DND-41 (cell line): ENCODE measurements at regions not wholly inside any gene's neighbourhood (a gene's known extent, or its start where the extent isn't known, plus 50 kb on each side); places are given as distances from the start of the nearest gene placed in this dataset.
A peak's percentile ranks its signal among the peaks of the same experiment; 100 is the strongest.
"Not testable (repeated sequence)": the region's sequence is repeated elsewhere in the genome, so short reads cannot be mapped to it uniquely, and the experiment has no call there.

ENCODE experiments used
- ATAC-seq: fragments of 200-7000 bp; cut with Tn5 transposase; 3 replicates; pipeline ENCODE4 v1.9.1; 2021; ENCODE audit warnings: low read depth; ENCODE audit not compliant: insufficient read depth
- DNase-seq: peaks from one replicate; pipeline ENCODE4 v3.0.0-alpha.2; 2020
- H2AFZ ChIP-seq: 2 replicates; pipeline ENCODE4 v1.6.0; 2012; ENCODE audit warnings: low read depth, low read length
- H3K27ac ChIP-seq: 2 replicates; pipeline ENCODE4 v1.5.1; 2012; ENCODE audit warnings: low read length, inconsistent platforms
- H3K27me3 ChIP-seq: fragments of 200-600 bp; sonication (generic); 2 replicates; pipeline ENCODE4 v1.6.0; 2012; ENCODE audit warnings: low read length, mild to moderate bottlenecking, inconsistent platforms; ENCODE audit not compliant: insufficient read depth, poor library complexity
- H3K36me3 ChIP-seq: 2 replicates; pipeline ENCODE4 v1.5.1; 2012; ENCODE audit warnings: low read length, inconsistent platforms; ENCODE audit not compliant: insufficient read depth
- H3K4me1 ChIP-seq: 2 replicates; pipeline ENCODE4 v1.5.1; 2012; ENCODE audit warnings: mild to moderate bottlenecking, low read length; ENCODE audit not compliant: insufficient read depth
- H3K4me2 ChIP-seq: 2 replicates; pipeline ENCODE4 v1.6.0; 2012; ENCODE audit warnings: mild to moderate bottlenecking, moderate library complexity, low read length, inconsistent platforms; ENCODE audit not compliant: insufficient read depth
- H3K4me3 ChIP-seq, 2 experiments: fragments of 200-600 bp in 1 of 2; shearing (Covaris generic) in 1 of 2; 2 replicates each; pipeline ENCODE4 v1.5.1; 2012 to 2016; ENCODE audit warnings: inconsistent platforms in 2 of 2, low read length in 2 of 2, mild to moderate bottlenecking in 2 of 2, low read depth in 1 of 2, moderate library complexity in 1 of 2
- H3K79me2 ChIP-seq: 2 replicates; pipeline ENCODE4 v1.6.0; 2012; ENCODE audit warnings: low read length, inconsistent platforms; ENCODE audit not compliant: insufficient read depth
- H3K9ac ChIP-seq: 2 replicates; pipeline ENCODE4 v1.6.0; 2012; ENCODE audit warnings: low read depth, mild to moderate bottlenecking, inconsistent platforms, low read length, moderate library complexity
- H3K9me3 ChIP-seq: 2 replicates; pipeline ENCODE4 v1.5.1; 2012; ENCODE audit warnings: low read length, moderate library complexity, mild to moderate bottlenecking, inconsistent platforms; ENCODE audit not compliant: insufficient read depth, severe bottlenecking
- H4K20me1 ChIP-seq: 2 replicates; pipeline ENCODE4 v1.6.0; 2012; ENCODE audit warnings: low read length; ENCODE audit not compliant: insufficient read depth
- EZH2 ChIP-seq: IDR thresholded peaks from 3 replicates; pipeline ENCODE4 v1.6.1; 2012; ENCODE audit warnings: borderline replicate concordance, low read depth, mild to moderate bottlenecking, moderate library complexity, low read length, inconsistent platforms; ENCODE audit not compliant: severe bottlenecking
- TF ChIP-seq, protein P1 (sequence below): IDR thresholded peaks from 2 replicates; pipeline ENCODE4 v1.5.1; 2012; ENCODE audit warnings: borderline replicate concordance, low read length, moderate library complexity, mild to moderate bottlenecking; ENCODE audit not compliant: poor library complexity, severe bottlenecking; ENCODE audit errors: extremely low read depth

DNA sequence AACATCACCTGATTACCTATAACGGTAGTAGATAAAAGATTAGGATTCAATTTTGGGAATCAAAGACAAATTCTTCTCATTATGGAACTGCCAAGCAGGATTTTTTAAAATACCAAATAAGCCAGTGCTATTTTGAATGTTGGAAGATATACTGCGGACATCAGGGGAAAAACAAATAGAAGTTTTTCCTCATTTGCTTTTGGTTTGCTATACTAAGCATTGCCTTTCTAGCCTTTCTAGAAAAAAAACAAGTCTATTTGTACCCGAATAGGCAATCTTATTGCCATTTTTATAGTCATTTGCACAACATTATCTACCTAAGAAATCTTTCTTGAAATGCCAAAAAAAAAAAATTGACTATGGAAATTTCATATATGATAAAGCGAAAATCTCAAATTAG lies 379.5 kb downstream of the CDH10 start:
- ATAC-seq = no peak
- H3K27me3 ChIP-seq = no peaks in the 10 kb centered on the region
- no peaks in the 10 kb centered on the region for H3K79me2 ChIP-seq
- H3K9me3 ChIP-seq = no peaks in the 10 kb centered on the region
- TF ChIP-seq EZH2 = no peak
- TF ChIP-seq, protein P1, sequence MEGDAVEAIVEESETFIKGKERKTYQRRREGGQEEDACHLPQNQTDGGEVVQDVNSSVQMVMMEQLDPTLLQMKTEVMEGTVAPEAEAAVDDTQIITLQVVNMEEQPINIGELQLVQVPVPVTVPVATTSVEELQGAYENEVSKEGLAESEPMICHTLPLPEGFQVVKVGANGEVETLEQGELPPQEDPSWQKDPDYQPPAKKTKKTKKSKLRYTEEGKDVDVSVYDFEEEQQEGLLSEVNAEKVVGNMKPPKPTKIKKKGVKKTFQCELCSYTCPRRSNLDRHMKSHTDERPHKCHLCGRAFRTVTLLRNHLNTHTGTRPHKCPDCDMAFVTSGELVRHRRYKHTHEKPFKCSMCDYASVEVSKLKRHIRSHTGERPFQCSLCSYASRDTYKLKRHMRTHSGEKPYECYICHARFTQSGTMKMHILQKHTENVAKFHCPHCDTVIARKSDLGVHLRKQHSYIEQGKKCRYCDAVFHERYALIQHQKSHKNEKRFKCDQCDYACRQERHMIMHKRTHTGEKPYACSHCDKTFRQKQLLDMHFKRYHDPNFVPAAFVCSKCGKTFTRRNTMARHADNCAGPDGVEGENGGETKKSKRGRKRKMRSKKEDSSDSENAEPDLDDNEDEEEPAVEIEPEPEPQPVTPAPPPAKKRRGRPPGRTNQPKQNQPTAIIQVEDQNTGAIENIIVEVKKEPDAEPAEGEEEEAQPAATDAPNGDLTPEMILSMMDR = no peak
- no peak overlapping the region for H2AFZ ChIP-seq
- H3K4me1 ChIP-seq = no peaks in the 10 kb centered on the region
- no peak overlapping the region for H3K27ac ChIP-seq
- H3K4me2 ChIP-seq = no peak overlapping the region
- DNase-seq = no peak
- no peaks in the 10 kb centered on the region for H3K36me3 ChIP-seq
- no peak overlapping the region for H3K4me3 ChIP-seq
- H4K20me1 ChIP-seq = no peaks in the 10 kb centered on the region
- H3K9ac ChIP-seq = no peak overlapping the region

- no peak overlapping the region for H3K27ac ChIP-seq
- no peak overlapping the region for H3K4me3 ChIP-seq
- DNase-seq = no peak
- no peaks in the 10 kb centered on the region for H3K36me3 ChIP-seq
- H3K4me1 ChIP-seq = no peaks in the 10 kb centered on the region
- H3K27me3 ChIP-seq = no peaks in the 10 kb centered on the region
- no peak for TF ChIP-seq EZH2
- TF ChIP-seq, protein P1 = no peak
- no peaks in the 10 kb centered on the region for H4K20me1 ChIP-seq
- no peaks in the 10 kb centered on the region for H3K9me3 ChIP-seq
- H3K4me2 ChIP-seq = no peak overlapping the region
- no peak overlapping the region for H3K9ac ChIP-seq
- no peaks in the 10 kb centered on the region for H3K79me2 ChIP-seq
- H2AFZ ChIP-seq = no peak overlapping the region
- no peak for ATAC-seq
These were observed 376.2 kb downstream of the CDH10 start for GRCh38 chr5:24268482-24269056.

DNA sequence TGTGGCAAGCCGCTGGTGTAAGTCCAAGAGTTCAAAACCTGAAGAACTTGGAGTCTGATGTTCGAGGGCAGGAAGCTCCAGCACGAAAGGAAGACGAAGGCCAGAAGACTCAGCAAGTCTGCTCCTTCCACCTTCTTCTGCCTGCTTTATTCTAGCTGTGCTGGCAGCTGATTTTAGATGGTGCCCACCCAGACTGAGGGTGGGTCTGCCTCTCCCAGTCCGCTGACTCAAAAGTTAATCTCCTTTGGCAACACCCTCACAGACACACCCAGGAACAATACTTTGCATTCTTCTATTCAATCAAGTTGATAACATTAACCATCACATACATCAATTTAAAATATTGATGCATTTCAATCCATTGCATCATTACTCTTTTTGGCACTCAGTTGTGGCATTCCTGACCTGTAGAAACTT lies 373.1 kb downstream of the CDH10 start:
- not testable (repeated sequence) for DNase-seq, H3K27me3 ChIP-seq, H3K36me3 ChIP-seq, H3K4me1 ChIP-seq, H3K79me2 ChIP-seq, H3K9ac ChIP-seq, H2AFZ ChIP-seq, H4K20me1 ChIP-seq, H3K4me3 ChIP-seq, ATAC-seq, H3K4me2 ChIP-seq, H3K27ac ChIP-seq, H3K9me3 ChIP-seq

- DNase-seq = peak; percentile 51
- TF ChIP-seq EZH2 = no peak
- H3K4me3 ChIP-seq = no peak overlapping the region
- no peak overlapping the region for H2AFZ ChIP-seq
- ATAC-seq = peak; percentile 98
- H4K20me1 ChIP-seq = no peaks in the 10 kb centered on the region
- H3K4me1 ChIP-seq = no peaks in the 10 kb centered on the region
- H3K36me3 ChIP-seq = no peaks in the 10 kb centered on the region
- no peaks in the 10 kb centered on the region for H3K27me3 ChIP-seq
- no peaks in the 10 kb centered on the region for H3K9me3 ChIP-seq
- H3K27ac ChIP-seq = no peak overlapping the region
- no peak overlapping the region for H3K9ac ChIP-seq
- no peaks in the 10 kb centered on the region for H3K79me2 ChIP-seq
- H3K4me2 ChIP-seq = no peak overlapping the region
These were observed 372.0 kb downstream of the CDH10 start for GRCh38 chr5:24272741-24273140.
